ENCODE measurements at regions not wholly inside any gene's neighbourhood (a gene's known extent, or its start where the extent isn't known, plus 50 kb on each side); places are given as distances from the start of the nearest gene placed in this dataset.
"Not testable (repeated sequence)": the region's sequence is repeated elsewhere in the genome, so short reads cannot be mapped to it uniquely, and the experiment has no call there.

DNA sequence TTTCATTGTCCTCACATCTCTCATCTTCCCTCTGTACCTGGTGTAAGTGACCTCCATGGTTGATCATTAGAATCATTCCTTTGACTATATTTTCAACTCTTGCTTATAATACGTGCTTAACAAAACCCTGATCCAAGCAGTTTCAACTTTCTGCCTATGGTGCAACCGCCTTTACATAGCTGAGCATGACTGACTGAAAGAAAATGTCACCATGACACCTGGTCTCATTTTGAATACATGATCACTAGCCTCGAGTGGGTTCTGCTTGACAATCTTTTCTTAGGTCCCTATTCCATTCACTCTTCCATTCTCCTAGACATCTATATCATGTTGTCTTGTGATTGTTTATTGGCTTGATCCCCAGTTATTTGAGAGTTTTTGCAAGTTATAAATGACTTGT lies 78.9 kb upstream of the STAM2 start:
- Histone ChIP-seq H3K9me3 (no peaks in the 10 kb centered on the region), H3K27me3 (no peaks in the 10 kb centered on the region), H3K4me1 (no peaks in the 10 kb centered on the region), H3K27ac (no peak overlapping the region), H3K36me3 (no peaks in the 10 kb centered on the region), H3K4me3 (no peak overlapping the region)
- no peak for TF ChIP-seq CTCF (IDR thresholded peaks at IDR 0.05)
- ATAC-seq (no peak), DNase-seq (no peak)
- intact Hi-C loops (cut with DNase I) = no loop called here

DNA sequence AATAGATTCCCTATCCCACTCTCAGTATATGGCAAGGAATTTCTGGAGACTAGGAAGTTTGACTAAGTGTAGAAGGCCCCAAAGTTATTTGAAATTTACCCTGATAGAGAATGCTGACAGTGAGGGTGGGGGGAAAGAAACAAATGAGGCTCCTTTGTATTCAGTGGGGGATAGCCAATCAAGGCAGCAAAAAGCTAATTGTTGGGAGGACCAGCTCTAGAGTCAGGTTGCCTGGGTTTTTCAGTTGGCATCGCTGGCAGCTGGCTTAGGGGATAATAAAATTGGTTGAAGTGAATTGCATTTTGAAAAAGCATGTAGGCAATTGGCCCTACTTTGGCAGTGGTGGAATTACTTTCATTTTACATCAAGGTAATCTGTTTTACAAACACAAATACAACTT lies 79.4 kb upstream of the STAM2 start:
- Histone ChIP-seq H3K4me1 (no peaks in the 10 kb centered on the region), H3K27me3 (no peaks in the 10 kb centered on the region), H3K27ac (no peak overlapping the region), H3K36me3 (no peaks in the 10 kb centered on the region), H3K9me3 (no peaks in the 10 kb centered on the region), H3K4me3 (no peak overlapping the region)
- no peak for ATAC-seq
- TF ChIP-seq CTCF (IDR thresholded peaks at IDR 0.05) = no peak
- no peak for DNase-seq
- intact Hi-C loops (cut with DNase I) = no loop called here

DNA sequence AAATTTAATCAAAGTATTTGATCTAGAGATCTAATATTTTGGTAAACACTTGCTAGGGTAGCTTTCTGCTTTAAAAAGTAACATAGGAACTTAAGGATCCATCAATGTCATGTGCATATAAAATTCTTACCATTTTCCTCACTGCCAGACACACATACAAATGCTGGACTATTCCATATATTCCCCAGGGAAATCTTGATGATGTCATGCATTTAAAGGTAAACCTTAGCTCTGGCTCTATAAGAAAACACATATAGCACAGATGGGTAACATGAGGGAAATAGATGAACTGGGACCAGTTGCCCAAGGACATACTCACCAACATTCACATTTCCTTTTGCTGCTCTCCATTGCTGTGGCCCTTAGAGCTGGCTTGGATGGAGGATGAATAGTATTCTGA lies 79.1 kb upstream of the FMNL2 start:
- no peak overlapping the region for H3K4me3 ChIP-seq

DNA sequence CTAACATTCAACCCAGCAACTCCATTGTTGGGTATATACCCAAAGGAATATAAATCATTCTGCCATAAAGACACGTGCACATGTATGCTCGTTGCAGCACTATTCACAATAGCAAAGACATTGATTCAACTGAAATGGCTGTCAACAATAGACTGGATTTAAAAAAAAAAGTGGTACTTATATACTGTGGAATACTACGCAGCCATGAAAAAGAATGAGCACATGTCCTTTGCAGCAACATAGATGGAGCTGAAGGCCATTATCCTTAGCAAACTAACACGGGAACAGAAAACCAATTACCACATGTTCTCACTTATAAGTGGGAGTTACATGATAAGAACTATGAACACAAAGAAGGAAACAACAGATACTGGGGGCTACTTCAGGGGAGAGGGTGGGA lies 74.0 kb upstream of the FMNL2 start:
- Histone ChIP-seq H3K9me3 (no peaks in the 10 kb centered on the region), H3K36me3 (no peaks in the 10 kb centered on the region), H3K4me3 (no peak overlapping the region), H3K27me3 (no peaks in the 10 kb centered on the region), H3K4me1 (no peaks in the 10 kb centered on the region), H3K27ac (no peak overlapping the region)
- intact Hi-C loops (cut with DNase I) = no loop called here
- no peak for DNase-seq
- ATAC-seq = no peak
- no peak for TF ChIP-seq CTCF (IDR thresholded peaks at IDR 0.05)

More for the DNA sequence above, 79.1 kb upstream of the FMNL2 start:
- no peak for DNase-seq
- Histone ChIP-seq H3K27me3 (no peaks in the 10 kb centered on the region), H3K9me3 (no peaks in the 10 kb centered on the region), H3K36me3 (no peaks in the 10 kb centered on the region), H3K27ac (no peak overlapping the region), H3K4me1 (no peaks in the 10 kb centered on the region)
- intact Hi-C loops (cut with DNase I) = no loop called here
- no peak for TF ChIP-seq CTCF (IDR thresholded peaks at IDR 0.05)
- no peak for ATAC-seq

DNA sequence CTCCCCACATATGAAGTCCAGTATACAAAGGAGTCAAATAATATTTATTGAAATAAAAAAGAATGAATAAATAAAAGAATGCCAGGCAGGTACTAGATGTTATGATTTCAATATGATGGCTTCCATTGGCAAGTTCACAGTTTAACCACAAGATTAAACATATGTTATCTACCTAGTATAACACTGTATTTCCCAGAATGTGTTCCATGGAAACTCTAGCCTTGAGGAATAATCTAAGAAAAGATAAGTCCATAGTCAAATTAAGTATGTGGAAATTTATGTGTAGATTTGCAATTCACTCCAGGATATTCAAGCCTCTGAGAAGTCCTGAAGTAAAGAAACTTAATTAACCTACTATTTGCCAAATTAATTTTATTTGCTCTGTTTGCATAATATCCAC lies 71.1 kb upstream of the FMNL2 start:
- Histone ChIP-seq H3K4me1 (no peaks in the 10 kb centered on the region), H3K36me3 (no peaks in the 10 kb centered on the region), H3K4me3 (no peak overlapping the region), H3K27me3 (no peaks in the 10 kb centered on the region), H3K27ac (no peak overlapping the region), H3K9me3 (no peaks in the 10 kb centered on the region)
- no peak for ATAC-seq
- DNase-seq = no peak
- TF ChIP-seq CTCF (IDR thresholded peaks at IDR 0.05) = no peak
- intact Hi-C loops (cut with DNase I) = no loop called here

DNA sequence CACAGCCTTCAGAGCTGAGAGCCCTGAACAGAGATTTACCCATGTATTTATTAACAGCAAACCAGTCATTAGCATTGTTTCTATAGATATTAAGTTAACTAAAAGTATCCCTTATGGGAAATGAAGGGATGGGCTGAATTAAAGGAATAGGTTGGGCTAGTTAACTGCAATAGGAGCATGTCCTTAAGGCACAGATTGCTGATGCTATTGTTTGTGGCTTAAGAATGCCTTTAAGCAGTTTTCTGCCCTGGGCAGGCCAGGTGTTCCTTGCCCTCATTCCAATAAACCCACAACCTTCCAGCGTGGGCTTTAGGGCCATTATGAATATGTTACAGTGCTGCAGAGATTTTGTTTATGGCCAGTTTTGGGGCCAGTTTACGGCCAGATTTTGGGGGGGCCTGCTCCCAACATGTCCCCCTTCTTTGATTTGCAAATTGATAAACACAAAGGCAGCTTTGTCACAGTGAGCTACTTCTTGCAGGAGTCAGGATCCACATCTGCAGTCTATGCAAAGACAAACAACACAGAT lies 61.2 kb upstream of the FMNL2 start:
- H3K4me3 ChIP-seq; intact Hi-C loops (cut with DNase I): not testable (repeated sequence)

DNA sequence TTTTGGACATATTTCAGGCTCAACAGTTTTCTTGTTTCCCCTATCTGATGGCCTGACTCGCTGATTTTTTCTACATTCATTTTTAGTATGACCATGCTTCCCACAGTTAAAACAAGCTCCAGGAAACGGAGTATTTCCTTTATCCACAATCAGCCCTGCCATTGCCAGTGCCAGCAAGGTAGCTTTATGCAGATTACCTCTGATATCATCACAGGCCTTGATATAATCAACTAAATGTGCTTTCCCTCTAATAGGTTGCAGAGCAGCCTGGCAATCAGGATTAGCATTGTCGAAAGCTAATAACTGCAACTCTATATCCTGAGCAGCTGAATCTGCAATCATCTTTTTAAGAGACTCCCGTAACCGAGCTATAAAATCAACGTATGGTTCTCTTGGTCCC lies 57.1 kb upstream of the FMNL2 start:
- H3K9me3 ChIP-seq; H3K4me3 ChIP-seq; H3K36me3 ChIP-seq; H3K27ac ChIP-seq; H3K4me1 ChIP-seq; DNase-seq; ATAC-seq; H3K27me3 ChIP-seq; intact Hi-C loops (cut with DNase I): not testable (repeated sequence)

More for the DNA sequence above, 61.2 kb upstream of the FMNL2 start:
- H3K4me1 ChIP-seq, H3K27ac ChIP-seq, H3K36me3 ChIP-seq, H3K27me3 ChIP-seq, DNase-seq, ATAC-seq, H3K9me3 ChIP-seq: not testable (repeated sequence)
